HepG2 (cell line): ENCODE measurements at regions not wholly inside any gene's neighbourhood (a gene's known extent, or its start where the extent isn't known, plus 50 kb on each side); places are given as distances from the start of the nearest gene placed in this dataset.

Experiments used
- ATAC-seq: fragments of 200-7000 bp; cut with Tn5 transposase; 3 replicates; pipeline ENCODE4 v1.9.1; 2020; ENCODE audit warnings: mild to moderate bottlenecking, moderate library complexity
- BruUV-seq: library from RNA; stranded (reverse); fragments of 400-500 nt; replicated peaks from 2 replicates; lab custom pipeline; 2021; lab: Mats Ljungman, UMichigan
- CTCF ChIA-PET: fragments of 300-600 bp; formaldehyde crosslinking; extraction: SDS; loops from one replicate; lab custom pipeline; 2021; ENCODE audit warnings: low total read pairs, inconsistent platforms, low intra/inter-chr PET ratio; lab: Yijun Ruan, JAX
- POLR2A ChIA-PET: fragments of 350-600 bp; sonication (Branson Sonifier 250); formaldehyde crosslinking; loops from one replicate; lab custom pipeline; 2020; ENCODE audit warnings: antibody characterized with exemption, inconsistent platforms; lab: Yijun Ruan, JAX
- DNase-seq: peaks from one replicate; pipeline ENCODE4 v3.0.0-alpha.2; 2015; ENCODE audit warnings: low spot score
- FAIRE-seq: peaks from 3 replicates; lab custom pipeline; 2011; peaks lifted over from hg19 to GRCh38; lab: Jason Lieb, UNC
- H2AFZ ChIP-seq: one replicate; pipeline ENCODE4 v1.6.1; 2011; ENCODE audit warnings: low read length, inconsistent platforms
- H3K27ac ChIP-seq: fragments of 300-600 bp; 3 replicates; pipeline ENCODE4 v1.8.0; 2011; ENCODE audit warnings: mixed run types, mild to moderate bottlenecking, mixed read lengths, low read length, inconsistent platforms; ENCODE audit not compliant: insufficient read depth; ENCODE audit errors: extremely low read length
- H3K27me3 ChIP-seq, 2 experiments: fragments of 200-600 bp in 1 of 2; 2 replicates in 1 of 2; 3 replicates in 1 of 2; pipeline versions ENCODE4 v1.6.0 to v1.8.0; 2011; ENCODE audit warnings: low read length in 2 of 2, mild to moderate bottlenecking in 2 of 2, moderate library complexity in 2 of 2, inconsistent platforms in 1 of 2; ENCODE audit not compliant: insufficient read depth in 2 of 2, control insufficient read depth in 1 of 2
- H3K36me3 ChIP-seq, 2 experiments: fragments of 200-600 bp in 1 of 2; replicated peaks in 1 of 2; 2 replicates in 1 of 2; 3 replicates in 1 of 2; pipeline versions ENCODE4 v1.5.1 to v1.8.0; 2011; ENCODE audit warnings: low read length in 2 of 2, inconsistent platforms in 1 of 2; ENCODE audit not compliant: insufficient read depth in 2 of 2, control insufficient read depth in 1 of 2
- H3K4me1 ChIP-seq: 2 replicates; pipeline ENCODE4 v1.5.1; 2012; ENCODE audit warnings: low read length, inconsistent platforms; ENCODE audit not compliant: insufficient read depth
- H3K4me2 ChIP-seq: 2 replicates; pipeline ENCODE4 v1.6.0; 2011; ENCODE audit warnings: low read depth, low read length, inconsistent platforms
- H3K4me3 ChIP-seq, 3 experiments: fragments of 200-600 bp in 1 of 3; sonication (generic), shearing (Covaris generic) in 1 of 3; replicated peaks in 1 of 3; 2 replicates each; pipeline ENCODE4 v1.5.1; 2011 to 2016; ENCODE audit warnings: low read length in 3 of 3, inconsistent platforms in 2 of 3, low read depth in 2 of 3, mild to moderate bottlenecking in 2 of 3, control low read depth in 1 of 3, mixed read lengths in 1 of 3; ENCODE audit not compliant: insufficient read depth in 1 of 3
- H3K79me2 ChIP-seq: one replicate; pipeline ENCODE4 v1.6.1; 2011; ENCODE audit warnings: low read length, inconsistent platforms; ENCODE audit not compliant: insufficient read depth
- H3K9ac ChIP-seq: 2 replicates; pipeline ENCODE4 v1.6.0; 2011; ENCODE audit warnings: mild to moderate bottlenecking, low read depth, low read length, inconsistent platforms; ENCODE audit not compliant: insufficient read depth
- H3K9me3 ChIP-seq: 2 replicates; pipeline ENCODE4 v1.5.1; 2012; ENCODE audit warnings: mild to moderate bottlenecking, low read length
- H4K20me1 ChIP-seq: 2 replicates; pipeline ENCODE4 v1.6.0; 2011; ENCODE audit warnings: inconsistent platforms, mild to moderate bottlenecking, low read length, moderate library complexity; ENCODE audit not compliant: insufficient read depth
- HDAC2 ChIP-seq: sonication (generic); formaldehyde crosslinking; IDR thresholded peaks from 2 replicates; pipeline ENCODE4 v1.4.0; 2020; ENCODE audit warnings: missing genetic modification reagents
- HNF1B ChIP-seq: sonication (generic); formaldehyde crosslinking; IDR thresholded peaks from 2 replicates; pipeline ENCODE4 v1.5.1; 2020; ENCODE audit warnings: mild to moderate bottlenecking, moderate library complexity, missing genetic modification reagents
- KLF15 ChIP-seq: sonication (generic); formaldehyde crosslinking; IDR thresholded peaks from 2 replicates; pipeline ENCODE4 v1.8.1; 2023; ENCODE audit warnings: borderline replicate concordance, mild to moderate bottlenecking, inconsistent platforms, missing genetic modification reagents, mixed read lengths
- MEF2D ChIP-seq: sonication (generic); formaldehyde crosslinking; IDR thresholded peaks from 2 replicates; pipeline ENCODE4 v1.5.1; 2020; ENCODE audit warnings: mild to moderate bottlenecking, missing genetic modification reagents
- NR2F2 ChIP-seq: IDR thresholded peaks from 2 replicates; pipeline ENCODE4 v1.6.1; 2012; ENCODE audit warnings: low read depth, inconsistent platforms, borderline replicate concordance
- SNAPC4 ChIP-seq: sonication (generic); formaldehyde crosslinking; IDR thresholded peaks from 2 replicates; pipeline ENCODE4 v1.4.0; 2020; ENCODE audit warnings: mild to moderate bottlenecking, missing genetic modification reagents
- YEATS4 ChIP-seq: sonication (generic); formaldehyde crosslinking; IDR thresholded peaks from 2 replicates; pipeline ENCODE4 v1.4.0; 2020; ENCODE audit warnings: missing genetic modification reagents, borderline replicate concordance
- ZBTB20 ChIP-seq: sonication (generic); formaldehyde crosslinking; IDR thresholded peaks from 2 replicates; pipeline ENCODE4 v1.8.1; 2023; ENCODE audit warnings: missing genetic modification reagents, low read depth, mild to moderate bottlenecking, borderline replicate concordance
- ZFP1 ChIP-seq: IDR thresholded peaks from 2 replicates; pipeline ENCODE4 v1.6.1; 2016
- ZNF510 ChIP-seq: sonication (generic); formaldehyde crosslinking; IDR thresholded peaks from 2 replicates; pipeline ENCODE4 v1.4.0; 2020; ENCODE audit warnings: low read depth, mild to moderate bottlenecking, missing genetic modification reagents
- ZNF841 ChIP-seq: sonication (generic); formaldehyde crosslinking; IDR thresholded peaks from 2 replicates; pipeline ENCODE4 v1.8.1; 2023; ENCODE audit warnings: missing genetic modification reagents, borderline replicate concordance
- WGBS: methylation state at CpG from one replicate; pipeline ENCODE4 v1.1.6; 2017; ENCODE audit warnings: low lambda C conversion rate; 5-methylcytosine and 5-hydroxymethylcytosine counted together
- in situ Hi-C: cut with HindIII; loops from 2 replicates; pipeline ENCODE4 v1.10.0; 2017; ENCODE audit warnings: low pct_unique_long_range_greater_than_20kb; ENCODE audit not compliant: extremely low pct_ligation_motif_present
- intact Hi-C: fragments of 100-400 bp; cut with micrococcal nuclease; formaldehyde crosslinking; loops from one replicate; pipeline ENCODE4 v1.10.0; 2022; ENCODE audit not compliant: unreplicated experiment
- TF ChIP-seq, protein P1 (sequence below): sonication (generic); formaldehyde crosslinking; IDR thresholded peaks from 2 replicates; pipeline ENCODE4 v1.5.0; 2020; ENCODE audit warnings: missing genetic modification reagents, mild to moderate bottlenecking, borderline replicate concordance

DNA sequence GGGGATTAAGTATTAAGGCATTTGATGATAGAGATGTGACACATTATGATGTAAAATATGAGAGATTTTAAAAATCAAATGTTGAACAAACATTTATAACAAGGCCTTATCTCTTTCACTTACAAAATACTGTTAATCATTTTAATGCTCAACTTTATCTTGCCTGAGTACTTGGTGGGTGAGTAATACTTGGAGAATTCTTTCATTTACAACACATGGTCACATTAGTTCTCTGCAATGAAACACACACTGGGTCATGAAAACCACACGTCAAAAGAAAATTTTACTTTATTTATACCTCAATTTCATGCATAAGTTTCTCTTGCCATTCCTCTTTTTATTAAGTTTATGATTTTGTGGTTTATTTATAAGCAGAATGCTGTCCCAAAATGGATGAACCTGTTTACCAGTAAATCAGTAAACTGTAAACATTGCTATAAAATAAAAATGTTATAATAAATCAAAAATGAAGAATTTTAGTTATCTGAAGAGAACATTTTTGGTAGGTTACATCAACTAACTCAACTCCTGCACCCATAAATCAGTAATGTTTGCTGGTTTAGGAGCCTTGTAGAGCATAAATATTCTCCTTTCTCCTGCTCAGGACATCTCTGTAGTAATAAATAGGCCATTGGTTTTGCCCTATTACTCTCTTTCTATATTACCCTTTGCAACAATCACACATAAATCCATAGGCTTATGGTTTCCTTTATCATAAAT, 233.5 kb upstream of the NLGN4Y start:
- H3K27me3 ChIP-seq = no peaks in the 10 kb centered on the region
- no peak overlapping the region for H3K27ac ChIP-seq
- no peaks in the 10 kb centered on the region for H3K79me2 ChIP-seq
- DNase-seq (no peak), ATAC-seq (no peak), FAIRE-seq (no peak)
- no peak for TF ChIP-seq YEATS4
- TF ChIP-seq NR2F2 = no peak
- TF ChIP-seq, protein P1, sequence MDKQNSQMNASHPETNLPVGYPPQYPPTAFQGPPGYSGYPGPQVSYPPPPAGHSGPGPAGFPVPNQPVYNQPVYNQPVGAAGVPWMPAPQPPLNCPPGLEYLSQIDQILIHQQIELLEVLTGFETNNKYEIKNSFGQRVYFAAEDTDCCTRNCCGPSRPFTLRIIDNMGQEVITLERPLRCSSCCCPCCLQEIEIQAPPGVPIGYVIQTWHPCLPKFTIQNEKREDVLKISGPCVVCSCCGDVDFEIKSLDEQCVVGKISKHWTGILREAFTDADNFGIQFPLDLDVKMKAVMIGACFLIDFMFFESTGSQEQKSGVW (CRISPR knock-in tag) = no peak
- TF ChIP-seq ZBTB20 = no peak
- no peak for TF ChIP-seq MEF2D (CRISPR knock-in tag)
- no peak for TF ChIP-seq ZNF841 (CRISPR knock-in tag)
- TF ChIP-seq HDAC2 (CRISPR knock-in tag) = no peak
- intact Hi-C loops (no loop called here), in situ Hi-C loops (no loop called here)
- H3K9me3 ChIP-seq = no peaks in the 10 kb centered on the region
- ChIA-PET CTCF (no interaction called here), POLR2A (no interaction called here)
- WGBS = 0% methylated on average over 1 of the region's 1 CpG
- no peak overlapping the region for H3K4me2 ChIP-seq
- no TSS peak for BruUV-seq
- no peaks in the 10 kb centered on the region for H3K36me3 ChIP-seq
- no peak overlapping the region for H2AFZ ChIP-seq
- no peak overlapping the region for H3K9ac ChIP-seq
- no peaks in the 10 kb centered on the region for H3K4me1 ChIP-seq
- no peak overlapping the region for H3K4me3 ChIP-seq
- H4K20me1 ChIP-seq = no peaks in the 10 kb centered on the region

DNA sequence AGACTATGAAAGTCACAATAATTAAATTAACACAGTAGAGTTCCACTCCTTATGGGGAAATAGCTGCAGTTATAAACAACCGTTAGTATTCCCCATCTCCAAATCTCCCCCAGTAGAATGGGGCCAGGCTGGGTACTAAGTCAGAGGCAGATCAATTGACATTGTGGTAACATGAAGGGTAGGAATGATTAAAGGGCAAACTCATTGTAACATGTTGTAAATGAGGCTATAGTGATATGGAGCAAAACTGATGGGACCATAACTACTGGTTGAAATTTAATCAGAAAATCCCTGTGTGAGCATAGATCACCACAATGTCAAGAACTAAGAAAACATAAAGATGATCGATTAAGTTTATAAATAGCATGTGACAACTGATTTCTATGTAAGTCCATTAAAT, 231.9 kb upstream of the NLGN4Y start:
- FAIRE-seq (no peak), DNase-seq (no peak), ATAC-seq (no peak)
- BruUV-seq = no TSS peak
- H3K9me3 ChIP-seq = no peaks in the 10 kb centered on the region
- no peaks in the 10 kb centered on the region for H3K36me3 ChIP-seq
- H3K27me3 ChIP-seq = no peaks in the 10 kb centered on the region
- no peaks in the 10 kb centered on the region for H4K20me1 ChIP-seq
- no peaks in the 10 kb centered on the region for H3K4me1 ChIP-seq
- no peak overlapping the region for H3K4me3 ChIP-seq
- H3K4me2 ChIP-seq = no peak overlapping the region
- CTCF ChIA-PET = no interaction called here
- intact Hi-C loops = no loop called here
- H3K79me2 ChIP-seq = no peaks in the 10 kb centered on the region
- no peak overlapping the region for H2AFZ ChIP-seq
- POLR2A ChIA-PET = no interaction called here
- H3K27ac ChIP-seq = no peak overlapping the region
- WGBS = 0% methylated on average over 2 of the region's 2 CpGs
- no peak overlapping the region for H3K9ac ChIP-seq
- in situ Hi-C loops = no loop called here
- no peak for TF ChIP-seq HNF1B (CRISPR knock-in tag)
- TF ChIP-seq SNAPC4 (CRISPR knock-in tag) = no peak
- no peak for TF ChIP-seq ZFP1 (CRISPR knock-in tag)
- TF ChIP-seq ZNF510 (CRISPR knock-in tag) = no peak
- no peak for TF ChIP-seq KLF15 (CRISPR knock-in tag)
